CD8-positive, alpha-beta memory T cell (primary cell): ENCODE measurements at regions not wholly inside any gene's neighbourhood (a gene's known extent, or its start where the extent isn't known, plus 50 kb on each side); places are given as distances from the start of the nearest gene placed in this dataset.

ENCODE experiments used
- CTCF ChIA-PET: fragments of 350-600 bp; sonication (Branson Sonifier 250); formaldehyde crosslinking; loops from one replicate; lab custom pipeline; 2021; ENCODE audit warnings: antibody characterized with exemption; lab: Charles Lee
- POLR2A ChIA-PET: fragments of 350-600 bp; sonication (Branson Sonifier 250); formaldehyde crosslinking; loops from one replicate; lab custom pipeline; 2021; ENCODE audit warnings: antibody characterized with exemption; lab: Charles Lee
- DNase-seq, 5 donors: peaks; one replicate each; pipeline versions ENCODE4 v3.0.0 to v3.0.0-alpha.2; 2020 to 2022; ENCODE audit warnings: mixed read lengths in 1 of 5
- H3K27ac ChIP-seq: one replicate; pipeline ENCODE4 v1.7.0; 2013; ENCODE audit warnings: low read depth, mild to moderate bottlenecking, low read length, moderate library complexity
- H3K27me3 ChIP-seq: 2 replicates; pipeline ENCODE4 v1.7.0; 2013; ENCODE audit warnings: low read length, mild to moderate bottlenecking; ENCODE audit not compliant: insufficient read depth, poor library complexity, severe bottlenecking
- H3K36me3 ChIP-seq: 2 replicates; pipeline ENCODE4 v1.7.0; 2013; ENCODE audit warnings: mild to moderate bottlenecking, low read length, moderate library complexity; ENCODE audit not compliant: insufficient read depth
- H3K4me1 ChIP-seq: 2 replicates; pipeline ENCODE4 v1.7.0; 2013; ENCODE audit warnings: mild to moderate bottlenecking, low read length, moderate library complexity; ENCODE audit not compliant: insufficient read depth
- H3K4me3 ChIP-seq: 2 replicates; pipeline ENCODE4 v1.7.0; 2013; ENCODE audit warnings: mild to moderate bottlenecking, low read length
- H3K9me3 ChIP-seq: 2 replicates; pipeline ENCODE4 v1.7.0; 2013; ENCODE audit warnings: mild to moderate bottlenecking, low read length
- H3K27ac Mint-ChIP-seq, 8 donors: one replicate each; pipeline ENCODE4 v1.8.0; 2020 to 2021; ENCODE audit warnings: mixed read lengths in 8 of 8, mild to moderate bottlenecking in 6 of 8, inconsistent platforms in 3 of 8, moderate library complexity in 3 of 8
- H3K27me3 Mint-ChIP-seq, 2 donors: one replicate each; pipeline ENCODE4 v1.8.0; 2020 to 2021; ENCODE audit warnings: mixed read lengths in 2 of 2, mild to moderate bottlenecking in 1 of 2, moderate library complexity in 1 of 2
- H3K36me3 Mint-ChIP-seq, 3 donors: one replicate each; pipeline ENCODE4 v1.8.0; 2020 to 2021; ENCODE audit warnings: mixed read lengths in 3 of 3, inconsistent platforms in 1 of 3, mild to moderate bottlenecking in 1 of 3
- H3K4me1 Mint-ChIP-seq, 3 donors: one replicate each; pipeline ENCODE4 v1.8.0; 2020 to 2021; ENCODE audit warnings: mixed read lengths in 3 of 3, inconsistent platforms in 1 of 3, mild to moderate bottlenecking in 1 of 3
- H3K4me3 Mint-ChIP-seq, 7 donors: one replicate each; pipeline ENCODE4 v1.8.0; 2020 to 2021; ENCODE audit warnings: mixed read lengths in 7 of 7, mild to moderate bottlenecking in 6 of 7, moderate library complexity in 4 of 7, inconsistent platforms in 2 of 7
- H3K9me3 Mint-ChIP-seq, 5 donors: one replicate each; pipeline ENCODE4 v1.8.0; 2020 to 2022; ENCODE audit warnings: mixed read lengths in 5 of 5, mild to moderate bottlenecking in 3 of 5, moderate library complexity in 2 of 5, inconsistent platforms in 1 of 5

DNA sequence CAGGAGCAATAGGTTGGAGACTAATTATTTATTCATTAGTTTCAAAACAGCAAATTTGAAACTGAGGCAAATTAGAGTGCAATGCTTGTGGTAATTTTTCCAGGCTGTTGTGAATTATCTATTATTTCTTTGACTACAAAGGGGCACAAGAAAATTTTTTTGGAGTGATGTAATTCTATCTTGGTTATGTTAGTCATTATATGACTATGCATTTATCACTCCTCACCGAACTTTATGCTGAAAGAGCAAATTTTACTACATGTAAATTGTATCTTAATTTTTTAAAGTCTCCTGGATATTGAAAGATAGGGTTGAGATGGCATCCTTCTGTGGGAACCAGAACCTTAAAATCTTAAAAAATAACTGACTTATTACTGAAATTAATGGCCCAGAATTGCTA, 320.0 kb upstream of the ROBO1 start:
- DNase-seq = no peak
- H3K4me1 Mint-ChIP-seq = no peaks in the 10 kb centered on the region
- Histone ChIP-seq H3K4me3 (no peak overlapping the region), H3K4me1 (no peaks in the 10 kb centered on the region), H3K27me3 (no peaks in the 10 kb centered on the region), H3K9me3 (no peaks in the 10 kb centered on the region), H3K27ac (no peak overlapping the region), H3K36me3 (no peaks in the 10 kb centered on the region)
- no peaks in the 10 kb centered on the region for H3K27me3 Mint-ChIP-seq
- no peaks in the 10 kb centered on the region for H3K36me3 Mint-ChIP-seq
- POLR2A ChIA-PET = no interaction called here
- H3K9me3 Mint-ChIP-seq = peaks cover 2 to 29% (median 11%) of the 10 kb centered on the region in 5 donors
- CTCF ChIA-PET = no interaction called here
- no peak overlapping the region for H3K4me3 Mint-ChIP-seq
- H3K27ac Mint-ChIP-seq = no peak overlapping the region

DNA sequence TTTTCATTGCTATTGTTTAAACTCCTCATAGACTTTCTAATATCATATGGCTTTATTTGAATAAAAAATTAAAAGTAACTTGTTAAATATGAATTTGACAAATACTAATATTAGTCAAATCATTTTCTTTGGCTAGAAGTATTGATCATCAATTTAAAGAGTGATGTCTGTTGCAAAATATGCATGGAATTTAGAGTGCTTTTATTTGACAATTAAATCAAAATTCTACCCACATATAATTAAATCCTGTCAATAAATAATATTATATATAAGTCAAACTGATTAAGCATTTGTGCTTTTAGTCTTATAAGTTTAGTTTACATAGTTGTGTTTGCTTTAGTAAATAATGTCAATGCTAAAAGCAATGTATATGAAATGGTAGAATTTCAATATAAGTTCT, 318.6 kb upstream of the ROBO1 start:
- H3K36me3 Mint-ChIP-seq = no peaks in the 10 kb centered on the region
- no peak for DNase-seq
- POLR2A ChIA-PET = no interaction called here

DNA sequence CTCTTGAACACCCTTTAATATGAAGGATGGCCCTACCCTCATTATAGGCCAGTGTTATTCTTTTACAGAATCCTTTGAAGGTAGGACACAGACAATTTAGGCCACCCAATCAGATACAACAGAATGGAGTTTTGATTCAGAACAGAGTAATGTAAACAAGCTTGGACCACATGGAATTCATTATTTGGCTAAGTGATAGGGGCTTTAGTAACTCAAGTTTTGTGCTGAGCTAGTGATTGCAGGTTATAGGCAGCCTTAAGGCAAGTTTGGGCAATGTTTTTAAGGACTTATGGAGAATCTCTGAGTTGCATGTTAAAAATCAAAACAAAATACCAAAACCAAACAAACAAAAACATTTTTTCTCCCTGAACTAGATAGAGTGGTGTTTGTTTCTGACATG, 312.1 kb upstream of the ROBO1 start:
- no peak for DNase-seq
- no peaks in the 10 kb centered on the region for H3K36me3 Mint-ChIP-seq

More for the DNA sequence above, 318.6 kb upstream of the ROBO1 start:
- no peak overlapping the region for H3K4me3 ChIP-seq
- no peaks in the 10 kb centered on the region for H3K9me3 ChIP-seq
- no peaks in the 10 kb centered on the region for H3K36me3 ChIP-seq
- H3K4me3 Mint-ChIP-seq = no peak overlapping the region
- no peaks in the 10 kb centered on the region for H3K27me3 ChIP-seq
- H3K27me3 Mint-ChIP-seq = no peaks in the 10 kb centered on the region
- H3K4me1 Mint-ChIP-seq = no peaks in the 10 kb centered on the region
- H3K27ac ChIP-seq = no peak overlapping the region
- CTCF ChIA-PET = no interaction called here
- H3K9me3 Mint-ChIP-seq = peaks cover 2 to 21% (median 13%) of the 10 kb centered on the region in 5 donors
- H3K27ac Mint-ChIP-seq = no peak overlapping the region
- H3K4me1 ChIP-seq = no peaks in the 10 kb centered on the region

DNA sequence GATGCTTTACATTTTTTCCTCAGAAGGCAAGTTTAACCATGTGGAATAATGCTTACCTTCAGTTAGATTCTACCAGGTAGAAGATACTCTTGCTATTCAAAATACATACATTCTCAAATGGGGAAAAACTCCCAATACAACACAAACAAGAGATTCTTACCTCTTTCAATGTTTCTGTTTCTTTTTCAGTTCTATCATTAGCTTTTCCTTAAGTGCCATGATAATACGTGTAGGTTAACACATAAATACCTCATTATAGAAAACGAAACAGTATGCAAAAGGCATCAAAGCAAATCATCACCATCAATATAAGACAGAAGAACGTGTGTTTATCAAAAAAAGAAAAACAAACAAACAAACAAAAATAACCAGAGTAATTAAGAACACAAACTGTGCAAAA, 300.7 kb upstream of the ROBO1 start:
- Mint-ChIP-seq H3K27ac (no peak overlapping the region), H3K27me3 (no peaks in the 10 kb centered on the region), H3K4me3 (no peak overlapping the region), H3K36me3 (no peaks in the 10 kb centered on the region), H3K4me1 (no peaks in the 10 kb centered on the region), H3K9me3 (peaks cover 6 to 28% (median 12%) of the 10 kb centered on the region in 5 donors)
- no peak for DNase-seq
- no peaks in the 10 kb centered on the region for H3K4me1 ChIP-seq
- POLR2A ChIA-PET = no interaction called here
- no peak overlapping the region for H3K27ac ChIP-seq
- CTCF ChIA-PET = no interaction called here
- H3K4me3 ChIP-seq = no peak overlapping the region
- no peaks in the 10 kb centered on the region for H3K36me3 ChIP-seq
- H3K9me3 ChIP-seq = no peaks in the 10 kb centered on the region
- no peaks in the 10 kb centered on the region for H3K27me3 ChIP-seq

More for the DNA sequence above, 312.1 kb upstream of the ROBO1 start:
- CTCF ChIA-PET = no interaction called here
- Mint-ChIP-seq H3K4me3 (no peak overlapping the region), H3K27me3 (no peaks in the 10 kb centered on the region), H3K4me1 (no peaks in the 10 kb centered on the region), H3K27ac (no peak overlapping the region), H3K9me3 (peaks cover 10 to 30% (median 19%) of the 10 kb centered on the region in 5 donors)
- no peaks in the 10 kb centered on the region for H3K27me3 ChIP-seq
- no peak overlapping the region for H3K4me3 ChIP-seq
- no peaks in the 10 kb centered on the region for H3K36me3 ChIP-seq
- H3K9me3 ChIP-seq = no peaks in the 10 kb centered on the region
- no peaks in the 10 kb centered on the region for H3K4me1 ChIP-seq
- no peak overlapping the region for H3K27ac ChIP-seq
- POLR2A ChIA-PET = no interaction called here

DNA sequence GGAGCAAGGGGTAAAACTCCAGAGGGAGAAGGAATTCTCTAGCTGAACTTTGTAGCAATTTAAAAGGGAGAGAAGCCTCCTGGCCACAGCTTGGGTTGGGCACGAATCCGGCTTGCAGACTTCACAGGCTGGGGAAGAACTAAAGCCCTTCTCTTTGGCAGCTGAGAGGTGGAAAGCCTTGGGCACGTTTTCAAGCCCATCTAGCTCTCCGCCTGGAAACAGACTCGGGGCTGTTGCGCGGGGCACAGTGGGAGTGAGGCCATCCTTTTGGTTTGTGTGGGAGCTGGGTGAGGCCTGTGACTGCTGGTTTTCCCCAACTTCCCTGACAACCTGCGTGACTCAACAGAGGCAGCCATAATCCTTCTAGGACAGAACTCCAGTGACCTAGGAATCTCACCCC, 295.7 kb upstream of the ROBO1 start:
- Mint-ChIP-seq H3K27me3 (no peaks in the 10 kb centered on the region), H3K4me3 (no peak overlapping the region), H3K36me3 (no peaks in the 10 kb centered on the region), H3K9me3 (peaks cover 3 to 12% (median 5%) of the 10 kb centered on the region in 5 donors), H3K4me1 (no peaks in the 10 kb centered on the region), H3K27ac (no peak overlapping the region)
- Histone ChIP-seq H3K36me3 (no peaks in the 10 kb centered on the region), H3K4me1 (no peaks in the 10 kb centered on the region), H3K4me3 (no peak overlapping the region), H3K27ac (no peak overlapping the region), H3K9me3 (no peaks in the 10 kb centered on the region), H3K27me3 (no peaks in the 10 kb centered on the region)
- ChIA-PET POLR2A (no interaction called here), CTCF (no interaction called here)
- DNase-seq = no peak

DNA sequence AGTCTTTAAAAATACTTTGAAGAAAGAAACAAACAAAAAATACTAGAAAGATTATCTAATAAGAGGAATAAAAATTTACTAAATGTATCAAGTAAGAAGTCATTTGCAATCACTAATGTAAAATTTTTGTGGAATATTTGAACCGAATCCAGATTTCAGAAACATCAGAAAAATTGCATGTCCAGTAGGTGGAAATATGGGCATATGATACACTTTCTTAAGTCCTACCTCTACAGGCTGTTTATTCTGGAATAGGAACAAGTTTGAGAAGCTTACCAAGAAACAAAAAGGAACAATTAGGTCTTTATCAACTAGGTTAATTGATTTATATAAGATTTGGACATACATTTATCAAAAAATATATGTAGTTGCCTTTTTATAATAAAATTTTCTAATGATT, 292.9 kb upstream of the ROBO1 start:
- Mint-ChIP-seq H3K4me1 (no peaks in the 10 kb centered on the region), H3K4me3 (no peak overlapping the region)

DNA sequence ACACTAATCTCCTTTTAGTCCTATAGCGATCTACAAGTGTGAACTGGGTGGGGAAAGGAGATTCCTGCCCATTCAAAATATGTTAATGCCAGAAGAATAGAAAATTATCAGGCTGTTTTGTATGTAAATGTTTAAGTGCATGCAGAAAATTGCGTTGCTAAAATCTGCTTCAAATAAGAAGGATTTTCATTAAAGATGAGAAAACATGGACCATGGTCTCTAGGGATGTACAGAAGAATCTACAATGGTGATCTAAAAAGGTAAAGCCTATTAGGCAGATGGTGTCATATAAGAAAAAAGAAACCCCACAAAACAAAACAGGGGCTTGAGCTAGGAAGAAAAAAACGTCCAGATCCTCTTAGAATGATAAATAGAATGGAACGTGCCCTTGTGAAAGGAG, 287.5 kb upstream of the ROBO1 start:
- no peak overlapping the region for H3K4me3 Mint-ChIP-seq
- Histone ChIP-seq H3K4me1 (no peaks in the 10 kb centered on the region), H3K36me3 (no peaks in the 10 kb centered on the region), H3K27ac (no peak overlapping the region), H3K27me3 (no peaks in the 10 kb centered on the region), H3K9me3 (no peaks in the 10 kb centered on the region), H3K4me3 (no peak overlapping the region)
- no peaks in the 10 kb centered on the region for H3K36me3 Mint-ChIP-seq
- no peak for DNase-seq
- no peaks in the 10 kb centered on the region for H3K27me3 Mint-ChIP-seq
- no peaks in the 10 kb centered on the region for H3K4me1 Mint-ChIP-seq
- ChIA-PET CTCF (no interaction called here), POLR2A (no interaction called here)
- H3K27ac Mint-ChIP-seq = no peak overlapping the region
- peaks cover 2 to 24% (median 10%) of the 10 kb centered on the region in 5 donors for H3K9me3 Mint-ChIP-seq

More for the DNA sequence above, 292.9 kb upstream of the ROBO1 start:
- Histone ChIP-seq H3K27ac (no peak overlapping the region), H3K4me1 (no peaks in the 10 kb centered on the region), H3K4me3 (no peak overlapping the region), H3K27me3 (no peaks in the 10 kb centered on the region), H3K9me3 (no peaks in the 10 kb centered on the region), H3K36me3 (no peaks in the 10 kb centered on the region)
- Mint-ChIP-seq H3K36me3 (no peaks in the 10 kb centered on the region), H3K9me3 (peaks cover 2 to 7% (median 3%) of the 10 kb centered on the region in 5 donors), H3K27ac (no peak overlapping the region), H3K27me3 (no peaks in the 10 kb centered on the region)
- POLR2A ChIA-PET = no interaction called here
- CTCF ChIA-PET = no interaction called here
- DNase-seq = no peak

DNA sequence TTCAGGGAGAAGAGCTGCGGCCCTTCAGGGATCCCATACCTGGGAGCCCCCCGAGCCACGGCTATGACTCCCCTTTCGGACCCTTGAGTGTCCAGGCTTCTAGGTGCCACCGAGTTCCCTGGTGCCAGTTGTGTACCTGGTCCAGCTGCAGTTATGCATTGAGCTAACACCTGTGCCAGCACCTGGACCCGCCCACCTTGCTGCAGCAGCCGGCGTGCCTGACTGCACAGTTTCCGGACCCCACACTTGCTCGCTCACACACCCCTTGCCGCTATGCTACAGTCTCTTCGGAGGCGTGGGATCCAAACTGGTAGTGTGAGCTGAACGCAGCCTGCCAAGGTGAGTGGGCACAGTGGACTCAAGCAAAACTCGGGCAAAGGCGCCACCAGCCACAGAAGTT, 284.5 kb upstream of the ROBO1 start:
- Mint-ChIP-seq H3K9me3 (peaks cover 2 to 38% (median 14%) of the 10 kb centered on the region in 5 donors), H3K36me3 (no peaks in the 10 kb centered on the region), H3K27ac (no peak overlapping the region), H3K4me3 (no peak overlapping the region), H3K4me1 (no peaks in the 10 kb centered on the region), H3K27me3 (no peaks in the 10 kb centered on the region)
- no peak for DNase-seq
- POLR2A ChIA-PET = no interaction called here
- Histone ChIP-seq H3K4me1 (no peaks in the 10 kb centered on the region), H3K36me3 (no peaks in the 10 kb centered on the region), H3K4me3 (no peak overlapping the region), H3K27ac (no peak overlapping the region), H3K27me3 (no peaks in the 10 kb centered on the region), H3K9me3 (no peaks in the 10 kb centered on the region)
- CTCF ChIA-PET = no interaction called here

DNA sequence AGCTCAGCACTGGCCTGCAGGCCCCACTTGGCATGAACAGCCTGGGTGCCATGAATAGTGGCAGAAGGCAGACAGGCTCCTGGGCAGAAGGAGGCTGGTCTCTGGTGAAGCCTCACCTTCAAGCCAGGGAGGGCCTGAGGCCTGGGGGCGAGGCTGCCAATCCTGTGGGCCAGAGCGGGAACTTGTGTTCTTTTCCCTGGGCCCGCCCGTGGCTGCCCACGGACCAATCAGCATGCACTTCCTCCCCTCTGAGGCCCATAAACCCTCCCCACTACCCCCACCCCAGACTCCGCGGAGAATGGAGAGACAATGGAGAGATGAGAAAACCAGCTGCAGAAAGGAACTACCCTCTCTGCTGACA, 283.8 kb upstream of the ROBO1 start:
- Histone ChIP-seq H3K27ac (no peak overlapping the region), H3K4me3 (no peak overlapping the region), H3K4me1 (no peaks in the 10 kb centered on the region), H3K27me3 (no peaks in the 10 kb centered on the region), H3K9me3 (no peaks in the 10 kb centered on the region), H3K36me3 (no peaks in the 10 kb centered on the region)
- CTCF ChIA-PET = no interaction called here
- Mint-ChIP-seq H3K36me3 (no peaks in the 10 kb centered on the region), H3K27me3 (no peaks in the 10 kb centered on the region), H3K27ac (no peak overlapping the region), H3K4me1 (no peaks in the 10 kb centered on the region), H3K9me3 (peaks cover 2 to 38% (median 16%) of the 10 kb centered on the region in 5 donors), H3K4me3 (no peak overlapping the region)
- no peak for DNase-seq
- POLR2A ChIA-PET = no interaction called here
